HepG2 (cell line): ENCODE measurements at regions not wholly inside any gene's neighbourhood (a gene's known extent, or its start where the extent isn't known, plus 50 kb on each side); places are given as distances from the start of the nearest gene placed in this dataset.

Source experiments
- ATAC-seq: fragments of 200-7000 bp; cut with Tn5 transposase; 3 replicates; pipeline ENCODE4 v1.9.1; 2020; ENCODE audit warnings: mild to moderate bottlenecking, moderate library complexity
- BruUV-seq: library from RNA; stranded (reverse); fragments of 400-500 nt; replicated peaks from 2 replicates; lab custom pipeline; 2021; lab: Mats Ljungman, UMichigan
- CTCF ChIA-PET: fragments of 300-600 bp; formaldehyde crosslinking; extraction: SDS; loops from one replicate; lab custom pipeline; 2021; ENCODE audit warnings: low total read pairs, inconsistent platforms, low intra/inter-chr PET ratio; lab: Yijun Ruan, JAX
- POLR2A ChIA-PET: fragments of 350-600 bp; sonication (Branson Sonifier 250); formaldehyde crosslinking; loops from one replicate; lab custom pipeline; 2020; ENCODE audit warnings: antibody characterized with exemption, inconsistent platforms; lab: Yijun Ruan, JAX
- DNase-seq: peaks from one replicate; pipeline ENCODE4 v3.0.0-alpha.2; 2015; ENCODE audit warnings: low spot score
- FAIRE-seq: peaks from 3 replicates; lab custom pipeline; 2011; peaks lifted over from hg19 to GRCh38; lab: Jason Lieb, UNC
- H2AFZ ChIP-seq: one replicate; pipeline ENCODE4 v1.6.1; 2011; ENCODE audit warnings: low read length, inconsistent platforms
- H3K27ac ChIP-seq: fragments of 300-600 bp; 3 replicates; pipeline ENCODE4 v1.8.0; 2011; ENCODE audit warnings: mixed run types, mild to moderate bottlenecking, mixed read lengths, low read length, inconsistent platforms; ENCODE audit not compliant: insufficient read depth; ENCODE audit errors: extremely low read length
- H3K27me3 ChIP-seq, 2 experiments: fragments of 200-600 bp in 1 of 2; 2 replicates in 1 of 2; 3 replicates in 1 of 2; pipeline versions ENCODE4 v1.6.0 to v1.8.0; 2011; ENCODE audit warnings: low read length in 2 of 2, mild to moderate bottlenecking in 2 of 2, moderate library complexity in 2 of 2, inconsistent platforms in 1 of 2; ENCODE audit not compliant: insufficient read depth in 2 of 2, control insufficient read depth in 1 of 2
- H3K36me3 ChIP-seq, 2 experiments: fragments of 200-600 bp in 1 of 2; replicated peaks in 1 of 2; 2 replicates in 1 of 2; 3 replicates in 1 of 2; pipeline versions ENCODE4 v1.5.1 to v1.8.0; 2011; ENCODE audit warnings: low read length in 2 of 2, inconsistent platforms in 1 of 2; ENCODE audit not compliant: insufficient read depth in 2 of 2, control insufficient read depth in 1 of 2
- H3K4me1 ChIP-seq: 2 replicates; pipeline ENCODE4 v1.5.1; 2012; ENCODE audit warnings: low read length, inconsistent platforms; ENCODE audit not compliant: insufficient read depth
- H3K4me2 ChIP-seq: 2 replicates; pipeline ENCODE4 v1.6.0; 2011; ENCODE audit warnings: low read depth, low read length, inconsistent platforms
- H3K4me3 ChIP-seq, 3 experiments: fragments of 200-600 bp in 1 of 3; sonication (generic), shearing (Covaris generic) in 1 of 3; replicated peaks in 1 of 3; 2 replicates each; pipeline ENCODE4 v1.5.1; 2011 to 2016; ENCODE audit warnings: low read length in 3 of 3, inconsistent platforms in 2 of 3, low read depth in 2 of 3, mild to moderate bottlenecking in 2 of 3, control low read depth in 1 of 3, mixed read lengths in 1 of 3; ENCODE audit not compliant: insufficient read depth in 1 of 3
- H3K79me2 ChIP-seq: one replicate; pipeline ENCODE4 v1.6.1; 2011; ENCODE audit warnings: low read length, inconsistent platforms; ENCODE audit not compliant: insufficient read depth
- H3K9ac ChIP-seq: 2 replicates; pipeline ENCODE4 v1.6.0; 2011; ENCODE audit warnings: mild to moderate bottlenecking, low read depth, low read length, inconsistent platforms; ENCODE audit not compliant: insufficient read depth
- H3K9me3 ChIP-seq: 2 replicates; pipeline ENCODE4 v1.5.1; 2012; ENCODE audit warnings: mild to moderate bottlenecking, low read length
- H4K20me1 ChIP-seq: 2 replicates; pipeline ENCODE4 v1.6.0; 2011; ENCODE audit warnings: inconsistent platforms, mild to moderate bottlenecking, low read length, moderate library complexity; ENCODE audit not compliant: insufficient read depth
- FOXC1 ChIP-seq: sonication (generic); formaldehyde crosslinking; IDR thresholded peaks from 2 replicates; pipeline ENCODE4 v1.8.0; 2022; ENCODE audit warnings: mild to moderate bottlenecking, missing genetic modification reagents, borderline replicate concordance
- JUNB ChIP-seq: sonication (generic); formaldehyde crosslinking; IDR thresholded peaks from 2 replicates; pipeline ENCODE4 v1.8.0; 2022; ENCODE audit warnings: missing genetic modification reagents, mild to moderate bottlenecking, borderline replicate concordance
- MAFG ChIP-seq: sonication (generic); formaldehyde crosslinking; IDR thresholded peaks from 2 replicates; pipeline ENCODE4 v1.5.1; 2020; ENCODE audit warnings: mild to moderate bottlenecking, missing genetic modification reagents
- NAIF1 ChIP-seq: sonication (generic); formaldehyde crosslinking; IDR thresholded peaks from 2 replicates; pipeline ENCODE4 v1.5.0; 2020; ENCODE audit warnings: mild to moderate bottlenecking, missing genetic modification reagents, borderline replicate concordance
- NFE2L1 ChIP-seq: sonication (generic); formaldehyde crosslinking; IDR thresholded peaks from 2 replicates; pipeline ENCODE4 v1.4.0; 2020; ENCODE audit warnings: missing genetic modification reagents, mild to moderate bottlenecking, borderline replicate concordance
- NKX3-1 ChIP-seq: sonication (generic); formaldehyde crosslinking; IDR thresholded peaks from 2 replicates; pipeline ENCODE4 v1.5.0; 2020; ENCODE audit warnings: missing genetic modification reagents
- NONO ChIP-seq, 2 experiments: fragments of 450-650 bp in 1 of 2; sonication (generic) in 1 of 2; formaldehyde crosslinking in 1 of 2; IDR thresholded peaks in 1 of 2; conservative IDR thresholded peaks in 1 of 2; 2 replicates each; pipeline versions ENCODE4 v1.6.1 to v1.8.0; 2017 to 2022; ENCODE audit warnings: mild to moderate bottlenecking in 1 of 2, missing genetic modification reagents in 1 of 2, moderate library complexity in 1 of 2
- SRF ChIP-seq: IDR thresholded peaks from 2 replicates; pipeline ENCODE4 v1.6.1; 2011; ENCODE audit warnings: mild to moderate bottlenecking, low read depth, low read length, moderate library complexity
- ZNF589 ChIP-seq: sonication (generic); formaldehyde crosslinking; conservative IDR thresholded peaks from 2 replicates; pipeline ENCODE4 v1.8.0; 2022; ENCODE audit warnings: mild to moderate bottlenecking, moderate library complexity, missing genetic modification reagents
- ZNF660 ChIP-seq: sonication (generic); formaldehyde crosslinking; IDR thresholded peaks from 2 replicates; pipeline ENCODE4 v1.5.1; 2020; ENCODE audit warnings: mild to moderate bottlenecking, low read depth, missing genetic modification reagents, borderline replicate concordance
- ZNF670 ChIP-seq: sonication (generic); formaldehyde crosslinking; IDR thresholded peaks from 2 replicates; pipeline ENCODE4 v1.8.0; 2022; ENCODE audit warnings: mild to moderate bottlenecking, missing genetic modification reagents, borderline replicate concordance
- ZNF75D ChIP-seq: sonication (generic); formaldehyde crosslinking; IDR thresholded peaks from 2 replicates; pipeline ENCODE4 v1.8.1; 2023; ENCODE audit warnings: missing genetic modification reagents, mild to moderate bottlenecking, borderline replicate concordance
- ZNF878 ChIP-seq: sonication (generic); formaldehyde crosslinking; IDR thresholded peaks from 2 replicates; pipeline ENCODE4 v1.8.1; 2023; ENCODE audit warnings: mild to moderate bottlenecking, missing genetic modification reagents, moderate library complexity
- ZNF879 ChIP-seq: sonication (generic); formaldehyde crosslinking; IDR thresholded peaks from 2 replicates; pipeline ENCODE4 v1.8.1; 2023; ENCODE audit warnings: missing genetic modification reagents
- ZNF891 ChIP-seq: sonication (generic); formaldehyde crosslinking; IDR thresholded peaks from 2 replicates; pipeline ENCODE4 v1.5.0; 2020; ENCODE audit warnings: mild to moderate bottlenecking, missing genetic modification reagents
- WGBS: methylation state at CpG from one replicate; pipeline ENCODE4 v1.1.6; 2017; ENCODE audit warnings: low lambda C conversion rate; 5-methylcytosine and 5-hydroxymethylcytosine counted together
- in situ Hi-C: cut with HindIII; loops from 2 replicates; pipeline ENCODE4 v1.10.0; 2017; ENCODE audit warnings: low pct_unique_long_range_greater_than_20kb; ENCODE audit not compliant: extremely low pct_ligation_motif_present
- intact Hi-C: fragments of 100-400 bp; cut with micrococcal nuclease; formaldehyde crosslinking; loops from one replicate; pipeline ENCODE4 v1.10.0; 2022; ENCODE audit not compliant: unreplicated experiment
- TF ChIP-seq, protein P1 (sequence below): sonication (generic); formaldehyde crosslinking; IDR thresholded peaks from 2 replicates; pipeline ENCODE4 v1.5.1; 2020; ENCODE audit warnings: mild to moderate bottlenecking, moderate library complexity, missing genetic modification reagents
- TF ChIP-seq, protein P2 (sequence below): sonication (generic); formaldehyde crosslinking; IDR thresholded peaks from 2 replicates; pipeline ENCODE4 v1.5.1; 2020; ENCODE audit warnings: mild to moderate bottlenecking, missing genetic modification reagents, borderline replicate concordance

DNA sequence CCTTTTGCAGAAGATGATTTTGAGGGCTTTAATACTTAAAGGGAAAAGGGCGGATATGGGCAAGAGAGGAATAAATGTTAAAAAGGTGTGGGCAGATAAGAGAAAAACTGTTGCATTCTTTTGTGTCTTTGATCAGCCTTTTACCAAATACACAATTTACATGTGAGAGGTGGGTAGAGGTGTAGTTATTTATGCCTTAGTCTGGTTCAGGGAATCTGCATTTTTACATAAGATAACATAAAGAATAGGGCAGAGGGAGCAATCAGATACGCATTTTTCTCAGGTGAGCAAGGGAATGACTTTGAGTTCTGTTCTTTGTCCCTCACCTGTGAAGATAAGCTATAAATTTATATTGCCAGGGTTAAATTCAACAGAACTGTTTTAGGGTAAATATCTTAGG is 708.4 kb upstream of the SLITRK1 start:
- 17% methylated on average over 2 of the region's 2 CpGs for WGBS

DNA sequence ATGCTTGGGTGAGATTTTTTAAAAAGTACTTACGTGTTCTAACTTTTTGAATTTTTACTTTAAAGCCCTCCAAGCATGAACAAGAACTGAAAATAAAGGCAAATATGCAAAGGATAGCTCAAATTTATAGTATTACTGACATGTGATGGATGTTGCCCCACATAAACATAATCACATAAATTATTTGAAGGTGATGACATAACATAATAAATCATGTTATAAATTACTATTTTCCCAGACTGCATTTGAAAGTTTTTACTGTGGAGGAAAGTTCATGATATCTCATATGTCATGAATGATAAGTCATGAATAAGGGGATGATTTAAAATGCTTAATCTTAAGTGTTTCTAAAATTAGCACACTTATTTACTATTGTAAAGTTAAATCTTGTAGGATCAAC is 705.7 kb upstream of the SLITRK1 start:
- Histone ChIP-seq H3K79me2 (no peaks in the 10 kb centered on the region), H3K36me3 (no peaks in the 10 kb centered on the region), H3K4me2 (no peak overlapping the region), H2AFZ (no peak overlapping the region), H3K4me3 (no peak overlapping the region), H3K9ac (no peak overlapping the region), H4K20me1 (no peaks in the 10 kb centered on the region), H3K27ac (no peak overlapping the region), H3K9me3 (no peaks in the 10 kb centered on the region), H3K4me1 (no peaks in the 10 kb centered on the region), H3K27me3 (no peaks in the 10 kb centered on the region)
- POLR2A ChIA-PET: no interaction called here
- in situ Hi-C loops: no loop called here
- DNase-seq: no peak
- TF ChIP-seq ZNF660 (CRISPR knock-in tag): no peak
- TF ChIP-seq NONO (IDR thresholded peaks at IDR 0.05): no peak
- TF ChIP-seq NONO (CRISPR knock-in tag; conservative IDR thresholded peaks at IDR 0.05): no peak
- TF ChIP-seq FOXC1: no peak
- TF ChIP-seq ZNF879 (CRISPR knock-in tag): no peak
- no peak for TF ChIP-seq NFE2L1
- no peak for TF ChIP-seq SRF
- TF ChIP-seq JUNB: no peak
- TF ChIP-seq MAFG (CRISPR knock-in tag): no peak
- no peak for TF ChIP-seq ZNF75D (CRISPR knock-in tag)
- no peak for TF ChIP-seq ZNF891
- WGBS: 9% methylated on average over 1 of the region's 1 CpG
- BruUV-seq: no TSS peak
- no peak for ATAC-seq
- CTCF ChIA-PET: no interaction called here
- intact Hi-C loops: no loop called here
- no peak for FAIRE-seq

More for the DNA sequence above, 708.4 kb upstream of the SLITRK1 start:
- ATAC-seq (no peak), DNase-seq (no peak), FAIRE-seq (no peak)
- intact Hi-C loops: no loop called here
- Histone ChIP-seq H3K79me2 (no peaks in the 10 kb centered on the region), H3K27me3 (no peaks in the 10 kb centered on the region), H4K20me1 (no peaks in the 10 kb centered on the region), H3K27ac (no peak overlapping the region), H3K9me3 (no peaks in the 10 kb centered on the region), H3K4me2 (no peak overlapping the region), H3K9ac (no peak overlapping the region), H2AFZ (no peak overlapping the region), H3K4me3 (no peak overlapping the region), H3K36me3 (no peaks in the 10 kb centered on the region), H3K4me1 (no peaks in the 10 kb centered on the region)
- BruUV-seq: no TSS peak
- CTCF ChIA-PET: no interaction called here
- TF ChIP-seq ZNF878 (CRISPR knock-in tag) (no peak), NAIF1 (CRISPR knock-in tag) (no peak), NKX3-1 (CRISPR knock-in tag) (no peak), ZNF589 (CRISPR knock-in tag) (no peak), ZNF670 (CRISPR knock-in tag) (no peak)
- TF ChIP-seq, protein P1, sequence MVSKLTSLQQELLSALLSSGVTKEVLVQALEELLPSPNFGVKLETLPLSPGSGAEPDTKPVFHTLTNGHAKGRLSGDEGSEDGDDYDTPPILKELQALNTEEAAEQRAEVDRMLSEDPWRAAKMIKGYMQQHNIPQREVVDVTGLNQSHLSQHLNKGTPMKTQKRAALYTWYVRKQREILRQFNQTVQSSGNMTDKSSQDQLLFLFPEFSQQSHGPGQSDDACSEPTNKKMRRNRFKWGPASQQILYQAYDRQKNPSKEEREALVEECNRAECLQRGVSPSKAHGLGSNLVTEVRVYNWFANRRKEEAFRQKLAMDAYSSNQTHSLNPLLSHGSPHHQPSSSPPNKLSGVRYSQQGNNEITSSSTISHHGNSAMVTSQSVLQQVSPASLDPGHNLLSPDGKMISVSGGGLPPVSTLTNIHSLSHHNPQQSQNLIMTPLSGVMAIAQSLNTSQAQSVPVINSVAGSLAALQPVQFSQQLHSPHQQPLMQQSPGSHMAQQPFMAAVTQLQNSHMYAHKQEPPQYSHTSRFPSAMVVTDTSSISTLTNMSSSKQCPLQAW (CRISPR knock-in tag): no peak
- TF ChIP-seq, protein P2, sequence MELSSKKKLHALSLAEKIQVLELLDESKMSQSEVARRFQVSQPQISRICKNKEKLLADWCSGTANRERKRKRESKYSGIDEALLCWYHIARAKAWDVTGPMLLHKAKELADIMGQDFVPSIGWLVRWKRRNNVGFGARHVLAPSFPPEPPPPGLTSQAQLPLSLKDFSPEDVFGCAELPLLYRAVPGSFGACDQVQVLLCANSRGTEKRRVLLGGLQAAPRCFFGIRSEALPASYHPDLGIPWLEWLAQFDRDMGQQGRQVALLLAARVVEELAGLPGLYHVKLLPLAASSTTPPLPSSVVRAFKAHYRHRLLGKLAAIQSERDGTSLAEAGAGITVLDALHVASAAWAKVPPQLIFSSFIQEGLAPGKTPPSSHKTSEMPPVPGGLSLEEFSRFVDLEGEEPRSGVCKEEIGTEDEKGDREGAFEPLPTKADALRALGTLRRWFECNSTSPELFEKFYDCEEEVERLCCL (CRISPR knock-in tag): no peak
- POLR2A ChIA-PET: no interaction called here
- in situ Hi-C loops: no loop called here
